Endodermal cell (in vitro differentiated cells): ENCODE measurements at regions not wholly inside any gene's neighbourhood (a gene's known extent, or its start where the extent isn't known, plus 50 kb on each side); places are given as distances from the start of the nearest gene placed in this dataset.

ENCODE experiments used
- DNase-seq: peaks from one replicate; pipeline ENCODE4 v3.0.0-alpha.2; 2017
- H3K27ac ChIP-seq: 2 replicates; pipeline ENCODE4 v1.5.1; 2013; ENCODE audit warnings: mild to moderate bottlenecking, low read depth, low read length, moderate library complexity
- H3K27me3 ChIP-seq: 2 replicates; pipeline ENCODE4 v1.6.1; 2013; ENCODE audit warnings: mild to moderate bottlenecking, low read length, moderate library complexity; ENCODE audit not compliant: insufficient read depth, control insufficient read depth, poor library complexity, severe bottlenecking
- H3K36me3 ChIP-seq: 2 replicates; pipeline ENCODE4 v1.7.0; 2013; ENCODE audit warnings: mild to moderate bottlenecking, low read length, moderate library complexity; ENCODE audit not compliant: control insufficient read depth, insufficient read depth
- H3K4me1 ChIP-seq: one replicate; pipeline ENCODE4 v1.7.0; 2013; ENCODE audit warnings: low read length; ENCODE audit not compliant: control insufficient read depth, insufficient read depth
- H3K4me3 ChIP-seq: 2 replicates; pipeline ENCODE4 v1.5.1; 2013; ENCODE audit warnings: mild to moderate bottlenecking, low read length, moderate library complexity
- H3K9ac ChIP-seq: 2 replicates; pipeline ENCODE4 v1.6.1; 2013; ENCODE audit warnings: mild to moderate bottlenecking, low read length, moderate library complexity; ENCODE audit not compliant: poor library complexity, severe bottlenecking; ENCODE audit errors: extremely low read depth
- H3K9me3 ChIP-seq: 2 replicates; pipeline ENCODE4 v1.6.1; 2013; ENCODE audit warnings: mild to moderate bottlenecking, low read length, moderate library complexity; ENCODE audit not compliant: control insufficient read depth
- H3K27ac Mint-ChIP-seq: 2 replicates; pipeline ENCODE4 v1.8.0; 2020; ENCODE audit warnings: mixed read lengths
- H3K27me3 Mint-ChIP-seq: 2 replicates; pipeline ENCODE4 v1.8.0; 2021; ENCODE audit warnings: mild to moderate bottlenecking, mixed read lengths; ENCODE audit not compliant: insufficient read depth
- H3K36me3 Mint-ChIP-seq: 2 replicates; pipeline ENCODE4 v1.8.0; 2020; ENCODE audit warnings: low read depth, mixed read lengths
- H3K4me1 Mint-ChIP-seq: 2 replicates; pipeline ENCODE4 v1.8.0; 2020; ENCODE audit warnings: mixed read lengths
- H3K4me3 Mint-ChIP-seq: 2 replicates; pipeline ENCODE4 v1.8.0; 2020; ENCODE audit warnings: mild to moderate bottlenecking, moderate library complexity, mixed read lengths
- H3K9me3 Mint-ChIP-seq: 2 replicates; pipeline ENCODE4 v1.8.0; 2020; ENCODE audit warnings: mild to moderate bottlenecking, mixed read lengths
- CTCF ChIP-seq: fragments of 200-600 bp; sonication (generic); conservative IDR thresholded peaks from 2 replicates; pipeline ENCODE4 v1.5.0; 2021; ENCODE audit warnings: antibody characterized with exemption, mild to moderate bottlenecking
- WGBS, 2 experiments: methylation state at CpG; one replicate each; pipeline versions ENCODE4 v1.1.5 to v1.1.7; 2013; ENCODE audit warnings: missing lambda C conversion rate in 2 of 2, mixed read lengths in 1 of 2; ENCODE audit not compliant: insufficient coverage in 1 of 2, insufficient read length in 1 of 2; 5-methylcytosine and 5-hydroxymethylcytosine counted together

- H3K4me3 ChIP-seq: no peak overlapping the region
- no peaks in the 10 kb centered on the region for H3K4me1 ChIP-seq
- H3K9ac ChIP-seq: no peak overlapping the region
- DNase-seq: no peak
- no peak overlapping the region for H3K27ac ChIP-seq
- H3K9me3 ChIP-seq: no peaks in the 10 kb centered on the region
- H3K4me1 Mint-ChIP-seq: no peaks in the 10 kb centered on the region
- whole genome bisulfite sequencing, 2 experiments: 87 to 95% methylated on average over 6 to 7 of the region's 7 CpGs
- no peak for TF ChIP-seq CTCF
- H3K27me3 ChIP-seq: no peaks in the 10 kb centered on the region
- H3K36me3 Mint-ChIP-seq: no peaks in the 10 kb centered on the region
- H3K27me3 Mint-ChIP-seq: no peaks in the 10 kb centered on the region
- no peak overlapping the region for H3K27ac Mint-ChIP-seq
- no peak overlapping the region for H3K4me3 Mint-ChIP-seq
- H3K9me3 Mint-ChIP-seq: peaks cover 3% of the 10 kb centered on the region
- H3K36me3 ChIP-seq: no peaks in the 10 kb centered on the region
Observed at GRCh38 chr20:18999086-18999485, 185.5 kb downstream of the SCP2D1 start.

GRCh38 chr20:19000078-19000477 is 186.5 kb downstream of the SCP2D1 start:
- Histone ChIP-seq H3K27me3 (no peaks in the 10 kb centered on the region), H3K4me3 (no peak overlapping the region), H3K9me3 (no peaks in the 10 kb centered on the region), H3K27ac (no peak overlapping the region), H3K4me1 (no peaks in the 10 kb centered on the region), H3K9ac (no peak overlapping the region), H3K36me3 (no peaks in the 10 kb centered on the region)
- Mint-ChIP-seq H3K4me3 (no peak overlapping the region), H3K27me3 (no peaks in the 10 kb centered on the region), H3K9me3 (no peaks in the 10 kb centered on the region), H3K36me3 (no peaks in the 10 kb centered on the region), H3K4me1 (no peaks in the 10 kb centered on the region), H3K27ac (no peak overlapping the region)
- no peak for TF ChIP-seq CTCF
- 93% methylated on average over 3 to 7 of the region's 7 CpGs for whole genome bisulfite sequencing, 2 experiments
- DNase-seq: no peak

- H3K36me3 Mint-ChIP-seq: no peaks in the 10 kb centered on the region
- DNase-seq: no peak
- H3K27ac ChIP-seq: no peak overlapping the region
- no peaks in the 10 kb centered on the region for H3K36me3 ChIP-seq
- no peaks in the 10 kb centered on the region for H3K4me1 Mint-ChIP-seq
- no peak for TF ChIP-seq CTCF
- no peaks in the 10 kb centered on the region for H3K9me3 ChIP-seq
- no peaks in the 10 kb centered on the region for H3K4me1 ChIP-seq
- no peak overlapping the region for H3K9ac ChIP-seq
- H3K27me3 ChIP-seq: no peaks in the 10 kb centered on the region
- H3K9me3 Mint-ChIP-seq: no peaks in the 10 kb centered on the region
- 88 to 90% methylated on average over 1 of the region's 1 CpG for WGBS, 2 experiments
- no peak overlapping the region for H3K4me3 ChIP-seq
- H3K27me3 Mint-ChIP-seq: no peaks in the 10 kb centered on the region
- H3K27ac Mint-ChIP-seq: no peak overlapping the region
- H3K4me3 Mint-ChIP-seq: no peak overlapping the region
Observed at GRCh38 chr20:19001177-19001576, 187.6 kb downstream of the SCP2D1 start.
